ENCODE measurements at regions not wholly inside any gene's neighbourhood (a gene's known extent, or its start where the extent isn't known, plus 50 kb on each side); places are given as distances from the start of the nearest gene placed in this dataset.

DNA sequence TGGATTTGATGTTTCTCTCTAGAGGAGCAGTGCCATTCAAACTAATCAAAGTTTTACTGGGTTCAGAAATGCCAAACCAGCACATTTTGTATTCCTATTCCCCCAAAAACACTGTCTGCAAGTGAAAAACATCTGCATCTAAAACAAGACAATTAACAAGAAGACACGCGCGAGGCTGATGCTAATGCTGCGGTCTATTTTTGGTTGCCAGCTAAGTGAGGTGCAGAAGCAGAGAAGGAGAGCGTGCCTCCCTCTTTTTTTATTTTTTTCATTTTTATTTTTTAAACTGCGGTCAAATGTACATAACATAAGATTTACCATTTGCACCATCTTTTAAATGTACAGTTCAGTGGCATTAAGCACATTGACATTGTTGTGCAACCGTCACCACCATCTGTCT is 641.1 kb downstream of the DHX35 start:
- no peak overlapping the region for H3K4me3 ChIP-seq (ENCODE audit: insufficient read depth, low read length)
- no peaks in the 10 kb centered on the region for H3K4me1 ChIP-seq (ENCODE audit: insufficient read depth, low read length)
- peak; percentile 38 for DNase-seq (ENCODE audit: insufficient read length, low spot score, missing footprints)
- TF ChIP-seq CTCF (IDR thresholded peaks at IDR 0.05; ENCODE audit: extremely low read depth, low read depth, low read length): no peak
- no peak overlapping the region for H3K27ac ChIP-seq (ENCODE audit: low read depth, low read length)
- H3K4me2 ChIP-seq (ENCODE audit: insufficient read depth, low read length): no peak overlapping the region
- no peaks in the 10 kb centered on the region for H3K79me2 ChIP-seq (ENCODE audit: insufficient read depth, low read length)
- no peaks in the 10 kb centered on the region for H4K20me1 ChIP-seq (ENCODE audit: insufficient read depth, low read length)
- H3K36me3 ChIP-seq (ENCODE audit: insufficient read depth, low read length): no peaks in the 10 kb centered on the region
- no peaks in the 10 kb centered on the region for H3K27me3 ChIP-seq (ENCODE audit: insufficient read depth, low read length)
- no peaks in the 10 kb centered on the region for H3K9me3 ChIP-seq (ENCODE audit: low read depth, low read length)
- no peak overlapping the region for H2AFZ ChIP-seq (ENCODE audit: low read length)

- Histone ChIP-seq H3K36me3 (ENCODE audit: insufficient read depth, low read length) (no peaks in the 10 kb centered on the region), H3K4me3 (ENCODE audit: insufficient read depth, low read length) (no peak overlapping the region), H3K27ac (ENCODE audit: low read depth, low read length) (no peak overlapping the region), H3K9me3 (ENCODE audit: low read depth, low read length) (no peaks in the 10 kb centered on the region), H4K20me1 (ENCODE audit: insufficient read depth, low read length) (no peaks in the 10 kb centered on the region), H3K27me3 (ENCODE audit: insufficient read depth, low read length) (no peaks in the 10 kb centered on the region), H3K4me1 (ENCODE audit: insufficient read depth, low read length) (no peaks in the 10 kb centered on the region), H3K4me2 (ENCODE audit: insufficient read depth, low read length) (no peak overlapping the region), H2AFZ (ENCODE audit: low read length) (no peak overlapping the region), H3K79me2 (ENCODE audit: insufficient read depth, low read length) (no peaks in the 10 kb centered on the region)
- DNase-seq (ENCODE audit: insufficient read length, low spot score, missing footprints): no peak
- no peak for TF ChIP-seq CTCF (IDR thresholded peaks at IDR 0.05; ENCODE audit: extremely low read depth, low read depth, low read length)
These were observed 640.5 kb downstream of the DHX35 start for GRCh38 chr20:39602649-39603048.

DNA sequence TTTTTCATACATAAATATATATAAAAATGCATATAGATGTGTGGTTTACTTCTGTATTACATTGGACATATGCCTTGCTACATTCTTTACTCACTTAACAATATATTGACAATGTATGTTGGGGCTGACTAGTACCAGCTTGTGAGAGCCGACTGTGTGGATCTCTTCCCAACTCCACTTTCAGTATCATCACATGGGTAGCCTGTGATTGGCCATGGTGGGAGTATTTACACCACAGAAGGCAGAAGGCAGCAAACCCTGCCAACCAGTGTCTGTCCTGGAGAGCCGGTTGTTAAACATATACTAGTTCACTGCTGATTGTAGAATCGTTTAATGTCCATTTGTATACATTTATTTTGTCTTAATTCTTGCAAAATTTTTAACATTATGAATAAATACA is 638.7 kb downstream of the DHX35 start:
- Histone ChIP-seq H3K4me3 (ENCODE audit: insufficient read depth, low read length) (no peak overlapping the region), H3K79me2 (ENCODE audit: insufficient read depth, low read length) (no peaks in the 10 kb centered on the region), H3K27me3 (ENCODE audit: insufficient read depth, low read length) (no peaks in the 10 kb centered on the region), H4K20me1 (ENCODE audit: insufficient read depth, low read length) (no peaks in the 10 kb centered on the region), H3K9me3 (ENCODE audit: low read depth, low read length) (no peaks in the 10 kb centered on the region), H3K4me1 (ENCODE audit: insufficient read depth, low read length) (no peaks in the 10 kb centered on the region), H2AFZ (ENCODE audit: low read length) (no peak overlapping the region), H3K4me2 (ENCODE audit: insufficient read depth, low read length) (no peak overlapping the region), H3K36me3 (ENCODE audit: insufficient read depth, low read length) (no peaks in the 10 kb centered on the region), H3K27ac (ENCODE audit: low read depth, low read length) (no peak overlapping the region)
- no peak for DNase-seq (ENCODE audit: insufficient read length, low spot score, missing footprints)
- TF ChIP-seq CTCF (IDR thresholded peaks at IDR 0.05; ENCODE audit: extremely low read depth, low read depth, low read length): no peak

DNA sequence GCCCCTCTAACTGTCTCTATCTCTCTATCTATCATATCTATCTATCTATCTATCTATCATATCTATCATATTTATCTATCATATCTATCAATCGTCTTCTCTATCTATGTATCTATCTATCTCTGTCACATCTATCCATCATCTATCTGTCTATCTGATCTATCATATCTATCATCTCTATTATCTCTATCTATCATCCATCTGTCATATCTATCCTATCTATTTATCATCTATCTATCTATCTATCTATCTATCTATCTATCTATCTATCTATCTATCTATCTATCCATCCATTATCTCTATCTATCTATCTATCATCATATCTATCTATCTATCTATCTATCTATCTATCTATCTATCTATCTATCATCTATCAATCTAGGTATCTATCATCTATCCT is 638.0 kb downstream of the DHX35 start:
- Histone ChIP-seq H2AFZ (ENCODE audit: low read length) (no peak overlapping the region), H3K4me3 (ENCODE audit: insufficient read depth, low read length) (no peak overlapping the region), H4K20me1 (ENCODE audit: insufficient read depth, low read length) (no peaks in the 10 kb centered on the region), H3K4me1 (ENCODE audit: insufficient read depth, low read length) (no peaks in the 10 kb centered on the region), H3K27me3 (ENCODE audit: insufficient read depth, low read length) (no peaks in the 10 kb centered on the region), H3K9me3 (ENCODE audit: low read depth, low read length) (no peaks in the 10 kb centered on the region), H3K4me2 (ENCODE audit: insufficient read depth, low read length) (no peak overlapping the region), H3K27ac (ENCODE audit: low read depth, low read length) (no peak overlapping the region), H3K79me2 (ENCODE audit: insufficient read depth, low read length) (no peaks in the 10 kb centered on the region), H3K36me3 (ENCODE audit: insufficient read depth, low read length) (no peaks in the 10 kb centered on the region)
- no peak for TF ChIP-seq CTCF (IDR thresholded peaks at IDR 0.05; ENCODE audit: extremely low read depth, low read depth, low read length)
- no peak for DNase-seq (ENCODE audit: insufficient read length, low spot score, missing footprints)
